Endothelial cell of hepatic sinusoid (primary cell): ENCODE measurements at regions not wholly inside any gene's neighbourhood (a gene's known extent, or its start where the extent isn't known, plus 50 kb on each side); places are given as distances from the start of the nearest gene placed in this dataset.
"Not testable (repeated sequence)": the region's sequence is repeated elsewhere in the genome, so short reads cannot be mapped to it uniquely, and the experiment has no call there.

Source experiments
- in situ Hi-C: cut with HindIII; loops from 2 replicates; pipeline ENCODE4 v1.10.0; 2017; ENCODE audit warnings: low sequenced_read_pairs

GRCh38 chr10:130261306-130261705 is 125.1 kb downstream of the GLRX3 start:
- in situ Hi-C loops: no loop called here

GRCh38 chr10:130261766-130262165 is 125.6 kb downstream of the GLRX3 start:
- in situ Hi-C loops: no loop called here

DNA sequence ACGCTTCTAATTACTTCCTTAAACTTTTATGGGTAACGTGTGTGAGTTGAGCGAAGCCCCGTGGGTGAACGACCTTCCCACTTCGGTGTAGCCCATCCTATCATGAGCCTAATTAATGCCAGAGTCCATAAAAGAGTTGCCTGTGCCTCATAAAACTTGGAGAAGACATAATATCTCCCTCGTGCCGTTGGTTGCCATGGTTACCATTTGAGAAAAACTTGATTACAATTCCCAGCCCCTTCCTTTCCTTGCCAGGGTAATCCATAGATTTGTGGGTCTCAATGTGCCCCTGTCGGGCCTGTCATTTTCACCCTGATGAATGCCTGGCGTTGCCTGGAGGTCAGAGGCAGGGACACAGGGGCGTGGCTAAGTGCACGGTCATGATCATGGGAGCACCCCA is 127.1 kb downstream of the GLRX3 start:
- in situ Hi-C loops: no loop called here

DNA sequence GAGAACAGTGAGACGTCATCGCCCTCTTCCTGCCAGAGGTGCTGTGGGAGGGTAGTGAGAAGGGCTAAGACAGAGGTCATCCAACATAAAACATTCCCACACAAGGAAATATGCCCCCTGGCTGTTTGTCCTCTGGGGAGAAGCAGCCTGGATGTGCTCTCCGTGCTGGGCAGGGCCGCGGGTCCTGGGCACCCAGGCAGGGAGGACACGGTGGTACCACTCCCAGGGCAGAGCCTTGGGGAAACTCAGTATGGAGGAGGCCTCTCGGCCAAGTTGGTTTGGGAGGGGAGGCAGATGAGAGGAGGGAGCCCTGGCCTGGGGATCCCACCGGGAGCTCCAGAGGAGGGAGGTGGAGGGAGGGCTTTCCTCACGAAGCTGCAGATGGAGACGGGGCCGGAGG is 129.4 kb downstream of the GLRX3 start:
- in situ Hi-C loops: no loop called here

GRCh38 chr10:130282492-130283218 is 146.5 kb downstream of the GLRX3 start:
- in situ Hi-C loops: no loop called here

DNA sequence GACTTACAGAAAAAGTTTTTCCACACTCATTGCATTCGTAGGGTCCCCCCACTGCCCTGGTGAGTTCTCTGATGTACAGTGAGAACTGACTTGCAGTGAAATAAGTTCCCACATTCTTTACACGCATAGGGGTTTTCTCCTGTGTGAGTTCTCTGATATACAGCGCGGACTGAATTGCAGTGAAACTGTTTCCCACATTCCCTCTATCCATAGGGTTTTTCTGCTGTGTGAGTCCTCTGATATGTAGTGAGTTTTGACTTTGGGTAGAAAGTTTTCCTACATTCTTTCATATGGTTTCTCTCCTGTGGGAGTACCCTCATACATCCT is 147.0 kb downstream of the GLRX3 start:
- in situ Hi-C loops: no loop called here

DNA sequence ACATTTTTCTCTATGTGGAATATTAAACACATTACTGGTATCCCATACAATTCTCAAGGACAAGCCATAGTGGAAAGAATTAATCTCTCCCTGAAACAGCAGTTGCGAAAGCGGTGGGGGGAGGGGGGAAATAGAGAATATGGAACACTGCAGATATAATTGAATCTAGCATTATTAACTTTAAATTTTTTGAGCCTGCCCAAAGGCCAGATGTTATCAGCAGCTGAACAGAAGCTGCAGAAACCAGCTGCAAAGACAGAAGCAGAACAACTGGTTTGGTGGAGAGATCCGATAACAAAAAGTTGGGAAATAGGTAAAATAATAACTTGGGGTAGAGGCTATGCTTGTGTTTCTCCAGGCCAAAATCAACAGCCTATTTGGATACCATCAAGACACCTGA is 159.6 kb downstream of the GLRX3 start:
- in situ Hi-C loops: not testable (repeated sequence)

GRCh38 chr10:130300608-130301020 is 164.4 kb downstream of the GLRX3 start:
- in situ Hi-C loops: no loop called here

GRCh38 chr10:130301021-130301892 is 165.1 kb downstream of the GLRX3 start:
- in situ Hi-C loops: no loop called here

DNA sequence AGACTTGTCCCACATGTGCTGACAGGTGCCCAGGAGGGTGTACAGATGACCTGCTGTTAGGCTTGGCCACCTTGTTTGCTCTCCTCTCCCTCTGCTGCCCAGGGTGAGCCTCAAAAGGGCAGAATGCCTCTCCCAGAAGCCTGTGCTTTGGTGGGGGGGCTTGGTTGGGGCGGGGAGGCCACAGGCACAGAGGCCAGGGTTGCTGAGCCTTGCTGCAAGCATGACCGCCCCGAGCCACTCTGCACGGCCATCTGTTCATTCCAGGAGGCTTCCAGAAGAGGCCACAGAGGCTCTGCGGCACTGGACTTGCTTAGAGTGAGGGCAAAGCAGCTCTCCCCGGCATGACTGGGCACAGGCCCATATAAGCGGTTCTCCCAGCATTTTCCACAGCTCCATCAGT is 190.8 kb downstream of the GLRX3 start:
- in situ Hi-C loops: no loop called here

GRCh38 chr10:130329792-130330191 is 193.6 kb downstream of the GLRX3 start:
- in situ Hi-C loops: no loop called here

- in situ Hi-C loops: no loop called here
Observed at GRCh38 chr10:130333185-130333584, 197.0 kb downstream of the GLRX3 start.

GRCh38 chr10:130335336-130335735 is 199.1 kb downstream of the GLRX3 start:
- in situ Hi-C loops: no loop called here

DNA sequence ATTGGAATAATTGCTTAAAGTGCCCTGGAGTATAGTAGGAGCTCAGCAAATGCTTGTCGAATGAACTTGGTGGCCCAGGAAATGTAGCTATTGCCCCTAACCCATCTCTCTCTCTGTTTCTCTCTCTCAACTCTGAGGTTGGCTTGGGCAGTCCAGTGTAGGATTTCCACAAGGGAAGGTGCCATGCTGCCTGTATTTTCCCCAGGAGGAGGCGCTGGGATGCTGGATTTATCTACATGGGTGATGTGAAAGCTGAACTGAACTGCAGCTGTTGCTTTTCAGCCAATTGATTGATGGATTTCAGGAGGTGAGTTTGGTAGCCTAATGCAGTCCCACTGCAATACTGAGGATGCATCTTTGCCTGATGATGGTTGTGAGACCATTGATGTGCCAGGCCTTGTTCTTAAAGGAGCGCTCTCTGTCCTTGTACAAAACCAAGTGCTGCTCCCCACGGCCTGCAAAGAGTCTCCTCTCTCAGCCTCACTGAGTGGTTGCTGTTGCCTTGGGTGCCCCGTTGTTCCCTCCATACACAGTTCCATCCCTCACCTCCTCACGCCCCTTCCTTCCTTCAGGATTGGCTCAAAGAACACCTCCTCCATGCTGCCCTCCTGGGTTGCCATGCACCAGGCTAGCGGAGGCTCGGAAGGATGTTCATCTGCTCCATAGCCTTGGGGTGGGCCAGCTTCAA is 200.6 kb downstream of the GLRX3 start:
- in situ Hi-C loops: no loop called here

- in situ Hi-C loops: no loop called here
Observed at GRCh38 chr10:130337305-130337640, 201.1 kb downstream of the GLRX3 start.

GRCh38 chr10:130337696-130338635 is 201.8 kb downstream of the GLRX3 start:
- in situ Hi-C loops: no loop called here

GRCh38 chr10:130338636-130339024 is 202.4 kb downstream of the GLRX3 start:
- in situ Hi-C loops: no loop called here

DNA sequence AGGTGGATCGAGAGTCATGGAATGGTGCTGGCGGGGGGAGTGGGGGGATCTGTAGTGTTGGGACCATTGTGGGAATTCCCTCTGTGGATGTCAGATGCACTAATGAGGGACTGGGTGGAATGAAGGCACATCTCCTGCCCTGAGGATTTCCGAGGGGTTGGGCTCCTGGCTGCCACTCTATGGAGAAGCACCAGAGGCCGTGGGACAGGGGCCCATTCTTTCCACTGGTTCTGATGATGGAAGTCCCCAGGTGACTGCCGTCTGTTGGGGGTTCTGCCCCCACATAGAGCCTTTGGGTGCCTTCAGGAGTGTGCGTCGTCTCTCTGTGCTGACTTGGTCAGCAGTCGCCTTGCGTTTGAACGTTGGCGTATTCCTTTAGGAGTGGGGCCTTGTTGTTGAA is 202.9 kb downstream of the GLRX3 start:
- in situ Hi-C loops: no loop called here

GRCh38 chr10:130339911-130340310 is 203.7 kb downstream of the GLRX3 start:
- in situ Hi-C loops: no loop called here

GRCh38 chr10:130340816-130341215 is 204.6 kb downstream of the GLRX3 start:
- in situ Hi-C loops: no loop called here

- in situ Hi-C loops: no loop called here
Observed at GRCh38 chr10:130341356-130341755, 205.2 kb downstream of the GLRX3 start.
